H9 (cell line): ENCODE measurements at regions not wholly inside any gene's neighbourhood (a gene's known extent, or its start where the extent isn't known, plus 50 kb on each side); places are given as distances from the start of the nearest gene placed in this dataset.

ENCODE experiments used
- DNase-seq: peaks from one replicate; pipeline ENCODE4 v3.0.0-alpha.2; 2017
- H2AFZ ChIP-seq: one replicate; pipeline ENCODE4 v1.6.1; 2013; ENCODE audit warnings: mild to moderate bottlenecking, low read length, control low read depth, moderate library complexity
- H2AK5ac ChIP-seq: 2 replicates; pipeline ENCODE4 v1.6.1; 2013; ENCODE audit warnings: low read length, control low read depth, mixed read lengths; ENCODE audit not compliant: insufficient read length
- H2BK120ac ChIP-seq: one replicate; pipeline ENCODE4 v1.6.1; 2013; ENCODE audit warnings: low read depth, mild to moderate bottlenecking, low read length, control low read depth, inconsistent platforms; ENCODE audit not compliant: poor library complexity, severe bottlenecking
- H2BK12ac ChIP-seq: 2 replicates; pipeline ENCODE4 v1.6.1; 2013; ENCODE audit warnings: low read length, control low read depth, mixed read lengths, low read depth; ENCODE audit not compliant: insufficient read length
- H2BK15ac ChIP-seq: 2 replicates; pipeline ENCODE4 v1.6.1; 2013; ENCODE audit warnings: low read depth, low read length, control low read depth
- H2BK20ac ChIP-seq: one replicate; pipeline ENCODE4 v1.6.1; 2013; ENCODE audit warnings: low read depth, mild to moderate bottlenecking, low read length, control low read depth, inconsistent platforms; ENCODE audit not compliant: poor library complexity, severe bottlenecking
- H2BK5ac ChIP-seq: 2 replicates; pipeline ENCODE4 v1.6.1; 2013; ENCODE audit warnings: low read length, control low read depth, mixed read lengths; ENCODE audit not compliant: insufficient read length
- H3K14ac ChIP-seq: 2 replicates; pipeline ENCODE4 v1.6.1; 2013; ENCODE audit warnings: low read length, control low read depth; ENCODE audit not compliant: insufficient read depth
- H3K18ac ChIP-seq: 2 replicates; pipeline ENCODE4 v1.6.1; 2013; ENCODE audit warnings: low read depth, mild to moderate bottlenecking, mixed read lengths, low read length, control low read depth; ENCODE audit not compliant: insufficient read length
- H3K23ac ChIP-seq: 2 replicates; pipeline ENCODE4 v1.6.1; 2013; ENCODE audit warnings: low read length, control low read depth, mixed read lengths, low read depth; ENCODE audit not compliant: insufficient read length
- H3K23me2 ChIP-seq: 2 replicates; pipeline ENCODE4 v1.6.1; 2013; ENCODE audit warnings: low read depth, mild to moderate bottlenecking, mixed read lengths, low read length, control low read depth; ENCODE audit not compliant: insufficient read length, poor library complexity, severe bottlenecking
- H3K27ac ChIP-seq: 2 replicates; pipeline ENCODE4 v1.5.1; 2013; ENCODE audit warnings: low read length, control low read depth, mixed read lengths, low read depth; ENCODE audit not compliant: insufficient read length
- H3K27me3 ChIP-seq: 2 replicates; pipeline ENCODE4 v1.6.1; 2013; ENCODE audit warnings: low read length, control low read depth, inconsistent platforms; ENCODE audit not compliant: insufficient read depth
- H3K4ac ChIP-seq: 2 replicates; pipeline ENCODE4 v1.6.1; 2013; ENCODE audit warnings: low read depth, mild to moderate bottlenecking, control low read depth, inconsistent platforms, low read length, moderate library complexity
- H3K4me1 ChIP-seq: 2 replicates; pipeline ENCODE4 v1.6.1; 2013; ENCODE audit warnings: low read length, control low read depth, inconsistent platforms; ENCODE audit not compliant: insufficient read depth
- H3K4me2 ChIP-seq: 2 replicates; pipeline ENCODE4 v1.6.1; 2013; ENCODE audit warnings: low read length, control low read depth, mixed read lengths; ENCODE audit not compliant: insufficient read length, insufficient read depth
- H3K56ac ChIP-seq: 2 replicates; pipeline ENCODE4 v1.6.1; 2013; ENCODE audit warnings: low read depth, mild to moderate bottlenecking, mixed read lengths, low read length, control low read depth; ENCODE audit not compliant: insufficient read length
- H3K79me1 ChIP-seq: 2 replicates; pipeline ENCODE4 v1.6.1; 2013; ENCODE audit warnings: low read depth, mild to moderate bottlenecking, moderate library complexity, low read length, control low read depth, inconsistent platforms; ENCODE audit not compliant: insufficient read depth, poor library complexity, severe bottlenecking
- H3K79me2 ChIP-seq: 2 replicates; pipeline ENCODE4 v1.6.1; 2013; ENCODE audit warnings: low read length, control low read depth, inconsistent platforms; ENCODE audit not compliant: insufficient read depth
- H3K9ac ChIP-seq: 2 replicates; pipeline ENCODE4 v1.6.1; 2013; ENCODE audit warnings: low read length, control low read depth, mixed read lengths; ENCODE audit not compliant: insufficient read length; ENCODE audit errors: extremely low read depth
- H3K9me3 ChIP-seq: one replicate; pipeline ENCODE4 v1.6.1; 2013; ENCODE audit warnings: low read depth, low read length, inconsistent platforms; ENCODE audit not compliant: control insufficient read depth
- H3T11ph ChIP-seq: one replicate; pipeline ENCODE4 v1.6.1; 2013; ENCODE audit warnings: mild to moderate bottlenecking, low read length, control low read depth, inconsistent platforms
- H4K20me1 ChIP-seq: one replicate; pipeline ENCODE4 v1.6.1; 2013; ENCODE audit not compliant: control insufficient read depth, insufficient read length, insufficient read depth
- H4K5ac ChIP-seq: 2 replicates; pipeline ENCODE4 v1.6.1; 2013; ENCODE audit warnings: low read depth, mild to moderate bottlenecking, mixed read lengths, low read length, control low read depth; ENCODE audit not compliant: insufficient read length
- H4K8ac ChIP-seq: replicated peaks from 2 replicates; pipeline ENCODE4 v1.6.1; 2013; ENCODE audit warnings: low read length, control low read depth, mixed read lengths, low read depth; ENCODE audit not compliant: insufficient read length
- H4K91ac ChIP-seq: 2 replicates; pipeline ENCODE4 v1.6.1; 2013; ENCODE audit warnings: low read depth, mild to moderate bottlenecking, moderate library complexity, mixed read lengths, low read length, control low read depth; ENCODE audit not compliant: insufficient read length
- H3K27ac Mint-ChIP-seq, 3 experiments: 2 replicates in 2 of 3; 3 replicates in 1 of 3; pipeline ENCODE4 v1.8.0; 2020 to 2021; ENCODE audit warnings: mixed read lengths in 3 of 3, mild to moderate bottlenecking in 1 of 3, moderate library complexity in 1 of 3
- H3K27me3 Mint-ChIP-seq: 2 replicates; pipeline ENCODE4 v1.8.0; 2021; ENCODE audit warnings: low read depth, mild to moderate bottlenecking, moderate library complexity, mixed read lengths
- H3K36me3 Mint-ChIP-seq, 3 experiments: 2 replicates in 2 of 3; 3 replicates in 1 of 3; pipeline ENCODE4 v1.8.0; 2020 to 2021; ENCODE audit warnings: low read depth in 3 of 3, mixed read lengths in 3 of 3; ENCODE audit not compliant: insufficient read depth in 1 of 3
- H3K4me1 Mint-ChIP-seq, 2 experiments: 2 replicates each; pipeline ENCODE4 v1.8.0; 2020; ENCODE audit warnings: mixed read lengths in 2 of 2
- H3K4me3 Mint-ChIP-seq, 2 experiments: 2 replicates in 1 of 2; 3 replicates in 1 of 2; pipeline ENCODE4 v1.8.0; 2020 to 2021; ENCODE audit warnings: mild to moderate bottlenecking in 2 of 2, mixed read lengths in 2 of 2, moderate library complexity in 1 of 2
- H3K9me3 Mint-ChIP-seq, 2 experiments: 2 replicates in 1 of 2; 3 replicates in 1 of 2; pipeline ENCODE4 v1.8.0; 2020; ENCODE audit warnings: mild to moderate bottlenecking in 2 of 2, mixed read lengths in 2 of 2, moderate library complexity in 1 of 2
- WGBS: extraction: QIAGEN DNeasy Blood & Tissue Kit; methylation state at CpG from one replicate; pipeline ENCODE4 v1.1.7; 2013; ENCODE audit warnings: missing lambda C conversion rate, low lambda C conversion rate, mixed read lengths; ENCODE audit not compliant: insufficient read length; ENCODE audit errors: extremely low coverage; 5-methylcytosine and 5-hydroxymethylcytosine counted together
- TF ChIP-seq, protein P1 (sequence below): fragments of 200-600 bp; sonication (generic); conservative IDR thresholded peaks from 3 replicates; pipeline ENCODE4 v1.8.0; 2021; ENCODE audit warnings: antibody characterized with exemption, mild to moderate bottlenecking

DNA sequence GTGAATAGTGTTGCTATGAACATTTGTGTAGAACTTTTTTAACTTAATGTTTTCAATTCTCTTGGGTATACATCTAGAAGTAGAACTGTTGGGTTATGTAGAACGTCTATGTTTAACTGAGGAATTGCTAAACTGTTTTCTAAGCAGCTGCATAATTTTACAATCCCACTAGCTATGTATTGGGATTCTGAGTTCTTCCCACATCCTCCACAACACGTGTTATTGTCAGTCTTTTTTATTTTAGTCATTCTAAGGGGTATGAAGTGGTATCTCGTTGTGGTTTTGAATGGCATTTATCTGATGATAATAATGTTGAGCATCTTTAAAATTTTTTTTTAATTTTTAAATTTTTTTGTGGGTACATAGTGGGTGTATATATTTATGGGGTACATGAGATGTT is 55.0 kb upstream of the NPHP3 start:
- no peak overlapping the region for H3K56ac ChIP-seq
- H3K27me3 ChIP-seq: no peaks in the 10 kb centered on the region
- no peak overlapping the region for H4K5ac ChIP-seq
- H4K8ac ChIP-seq: no peak overlapping the region
- Mint-ChIP-seq H3K4me3 (no peak overlapping the region), H3K9me3 (no peaks in the 10 kb centered on the region), H3K4me1 (peaks cover 8 to 12% of the 10 kb centered on the region in 2 experiments), H3K27me3 (no peaks in the 10 kb centered on the region), H3K27ac (no peak overlapping the region), H3K36me3 (no peaks in the 10 kb centered on the region)
- no peaks in the 10 kb centered on the region for H3K79me1 ChIP-seq
- WGBS: no CpG with 5 or more reads among the region's 3 CpGs
- H2AK5ac ChIP-seq: no peak overlapping the region
- H3T11ph ChIP-seq: no peak overlapping the region
- no peak overlapping the region for H3K14ac ChIP-seq
- TF ChIP-seq, protein P1, sequence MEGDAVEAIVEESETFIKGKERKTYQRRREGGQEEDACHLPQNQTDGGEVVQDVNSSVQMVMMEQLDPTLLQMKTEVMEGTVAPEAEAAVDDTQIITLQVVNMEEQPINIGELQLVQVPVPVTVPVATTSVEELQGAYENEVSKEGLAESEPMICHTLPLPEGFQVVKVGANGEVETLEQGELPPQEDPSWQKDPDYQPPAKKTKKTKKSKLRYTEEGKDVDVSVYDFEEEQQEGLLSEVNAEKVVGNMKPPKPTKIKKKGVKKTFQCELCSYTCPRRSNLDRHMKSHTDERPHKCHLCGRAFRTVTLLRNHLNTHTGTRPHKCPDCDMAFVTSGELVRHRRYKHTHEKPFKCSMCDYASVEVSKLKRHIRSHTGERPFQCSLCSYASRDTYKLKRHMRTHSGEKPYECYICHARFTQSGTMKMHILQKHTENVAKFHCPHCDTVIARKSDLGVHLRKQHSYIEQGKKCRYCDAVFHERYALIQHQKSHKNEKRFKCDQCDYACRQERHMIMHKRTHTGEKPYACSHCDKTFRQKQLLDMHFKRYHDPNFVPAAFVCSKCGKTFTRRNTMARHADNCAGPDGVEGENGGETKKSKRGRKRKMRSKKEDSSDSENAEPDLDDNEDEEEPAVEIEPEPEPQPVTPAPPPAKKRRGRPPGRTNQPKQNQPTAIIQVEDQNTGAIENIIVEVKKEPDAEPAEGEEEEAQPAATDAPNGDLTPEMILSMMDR: no peak
- no peak overlapping the region for H3K27ac ChIP-seq
- no peaks in the 10 kb centered on the region for H3K79me2 ChIP-seq
- no peak overlapping the region for H2BK20ac ChIP-seq
- no peak for DNase-seq
- no peak overlapping the region for H3K4me2 ChIP-seq
- H3K4ac ChIP-seq: no peak overlapping the region
- H3K23me2 ChIP-seq: no peaks in the 10 kb centered on the region
- H2BK15ac ChIP-seq: no peak overlapping the region
- H2BK5ac ChIP-seq: no peak overlapping the region
- no peaks in the 10 kb centered on the region for H4K20me1 ChIP-seq
- H2AFZ ChIP-seq: no peak overlapping the region
- H2BK12ac ChIP-seq: no peak overlapping the region
- no peak overlapping the region for H4K91ac ChIP-seq
- H3K9ac ChIP-seq: no peak overlapping the region
- 0 out of 2 replicates have a peak, but pooled peaks cover 4% of the 10 kb centered on the region for H3K4me1 ChIP-seq
- H3K23ac ChIP-seq: no peak overlapping the region
- no peak overlapping the region for H2BK120ac ChIP-seq
- H3K18ac ChIP-seq: no peak overlapping the region
- H3K9me3 ChIP-seq: no peaks in the 10 kb centered on the region
